ENCODE measurements at regions not wholly inside any gene's neighbourhood (a gene's known extent, or its start where the extent isn't known, plus 50 kb on each side); places are given as distances from the start of the nearest gene placed in this dataset.

DNA sequence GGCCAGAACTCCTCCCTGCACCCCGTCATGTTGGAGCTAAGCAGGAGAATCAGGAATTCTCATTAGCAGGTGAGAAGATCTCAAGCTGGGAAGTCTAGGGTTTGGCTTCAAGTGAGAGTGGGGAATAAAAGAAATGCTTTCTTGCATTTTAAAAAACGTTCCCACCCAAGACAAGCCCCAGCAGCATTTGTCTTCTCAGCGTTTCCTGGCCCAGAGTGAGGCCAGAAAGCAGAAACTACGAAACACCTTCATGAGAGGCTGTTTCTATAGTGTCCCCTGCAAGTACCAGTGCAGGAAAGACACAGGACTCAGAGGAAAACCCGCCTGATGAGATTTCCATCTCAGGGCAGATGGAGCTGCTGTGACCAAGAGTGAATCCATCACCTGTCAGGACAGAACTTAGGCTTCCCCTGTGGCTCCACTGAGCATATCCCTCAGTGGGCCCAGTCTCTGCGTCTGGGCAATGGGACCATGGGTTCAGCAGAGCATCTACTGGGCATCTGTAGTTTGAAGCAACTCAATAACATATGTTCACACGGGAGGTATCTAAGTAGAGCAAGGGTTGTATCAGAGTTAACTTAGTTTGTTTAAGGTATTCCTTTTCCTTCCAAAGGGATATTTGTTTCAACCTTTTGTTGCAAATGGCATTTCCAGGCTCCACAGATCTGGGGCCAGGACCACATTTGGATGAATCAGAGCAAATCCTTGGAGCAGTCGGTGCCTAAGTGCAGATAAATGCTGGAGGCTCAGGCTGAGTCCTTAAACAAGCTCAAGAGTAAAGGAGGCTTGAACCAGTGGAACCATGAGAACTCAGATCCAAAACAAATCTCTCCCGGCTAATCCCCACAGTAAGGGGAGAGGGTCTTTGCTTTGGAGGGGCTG is 548.3 kb downstream of the MIAT start:
- no peak for DNase-seq (ENCODE audit: low spot score)

DNA sequence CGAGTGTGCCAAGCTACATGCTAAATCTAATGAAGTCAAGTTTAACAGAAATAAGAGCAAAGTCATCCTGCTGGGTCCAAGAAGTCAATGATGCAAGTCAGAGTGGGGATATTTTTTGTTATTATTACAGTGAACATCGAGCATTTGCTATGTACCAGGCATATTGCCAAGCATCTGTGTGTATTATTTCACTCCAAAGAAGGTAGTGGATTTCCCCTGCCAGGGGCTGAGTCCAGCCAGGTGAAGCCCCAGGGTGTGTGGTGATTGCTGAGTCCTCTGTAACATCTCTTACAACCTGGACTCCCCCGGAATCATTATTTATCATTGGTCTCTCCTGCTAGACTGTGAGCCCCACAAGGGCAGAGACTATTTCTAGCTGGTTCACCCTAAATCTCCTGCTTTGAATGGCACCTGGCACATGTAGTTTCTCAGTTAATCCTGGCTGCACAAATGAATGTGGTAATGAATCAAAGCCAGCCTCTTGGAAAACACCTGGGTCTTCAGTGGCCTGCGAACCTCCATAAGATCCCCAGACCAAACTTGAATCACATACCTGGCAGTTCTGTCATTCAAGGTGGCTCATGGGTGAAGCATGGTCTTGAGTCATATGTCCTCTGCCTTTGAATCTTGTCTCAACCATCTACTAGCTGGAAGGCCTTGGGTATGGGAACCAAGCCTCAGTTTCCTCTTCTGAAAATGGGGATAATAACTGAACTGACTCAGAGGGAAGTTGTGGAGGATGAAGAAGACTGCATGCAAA is 549.2 kb downstream of the MIAT start:
- no peak for DNase-seq (ENCODE audit: low spot score)

- DNase-seq (ENCODE audit: low spot score): no peak
Measured at GRCh38 chr22:27207266-27207665, 549.9 kb downstream of the MIAT start.

DNA sequence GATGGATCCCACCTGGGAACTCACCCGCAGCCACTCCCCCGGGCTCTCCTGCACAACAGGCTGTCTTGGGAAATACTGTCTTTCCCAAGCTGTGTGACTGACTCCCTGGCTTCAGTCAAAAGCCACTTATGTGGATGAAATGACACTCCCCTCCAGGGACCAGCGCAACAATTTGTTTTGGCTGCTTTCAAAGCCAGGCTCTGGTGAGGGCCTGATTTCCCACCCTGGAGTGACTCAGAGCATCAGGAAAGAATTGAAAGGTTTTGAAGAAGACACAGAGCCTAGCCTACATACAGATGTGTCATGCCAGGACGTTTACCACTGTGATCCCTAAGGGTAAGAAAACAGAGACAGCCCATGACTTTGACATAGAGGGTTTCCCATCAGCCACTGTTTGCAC is 550.5 kb downstream of the MIAT start:
- no peak for DNase-seq (ENCODE audit: low spot score)

GRCh38 chr22:27210111-27210730 is 552.8 kb downstream of the MIAT start:
- no peak for DNase-seq (ENCODE audit: low spot score)

- DNase-seq (ENCODE audit: low spot score): no peak
Measured at GRCh38 chr22:27212102-27212501, 554.7 kb downstream of the MIAT start.

DNA sequence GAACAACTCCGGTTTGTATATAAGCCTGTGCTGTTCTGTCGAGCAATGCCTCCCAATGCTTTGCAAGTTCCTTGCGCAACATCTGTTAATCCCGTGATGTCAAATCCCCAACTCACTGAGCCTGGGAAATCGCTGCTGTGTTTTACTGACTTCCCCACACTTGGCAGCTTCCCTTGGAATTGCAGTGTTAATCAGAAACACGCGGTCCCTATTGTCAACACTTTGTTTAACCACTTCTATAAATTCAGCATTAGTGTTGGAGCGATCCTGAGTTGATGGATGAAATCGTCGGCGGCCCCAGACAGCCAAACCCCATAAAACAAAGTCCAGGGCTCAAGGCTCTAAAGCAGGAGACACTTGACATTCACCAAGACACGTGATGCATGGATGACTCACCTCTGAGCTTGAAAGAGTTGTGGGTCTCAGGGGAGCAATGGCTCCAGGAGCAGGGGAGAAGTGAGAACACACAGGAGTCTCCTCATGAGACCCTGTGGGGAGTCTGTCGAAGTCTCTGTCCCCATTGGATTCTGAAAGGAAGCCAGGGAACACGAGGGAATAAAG is 555.3 kb downstream of the MIAT start:
- no peak for DNase-seq (ENCODE audit: low spot score)

- no peak for DNase-seq (ENCODE audit: low spot score)
Measured at GRCh38 chr22:27213294-27213693, 555.9 kb downstream of the MIAT start.

DNA sequence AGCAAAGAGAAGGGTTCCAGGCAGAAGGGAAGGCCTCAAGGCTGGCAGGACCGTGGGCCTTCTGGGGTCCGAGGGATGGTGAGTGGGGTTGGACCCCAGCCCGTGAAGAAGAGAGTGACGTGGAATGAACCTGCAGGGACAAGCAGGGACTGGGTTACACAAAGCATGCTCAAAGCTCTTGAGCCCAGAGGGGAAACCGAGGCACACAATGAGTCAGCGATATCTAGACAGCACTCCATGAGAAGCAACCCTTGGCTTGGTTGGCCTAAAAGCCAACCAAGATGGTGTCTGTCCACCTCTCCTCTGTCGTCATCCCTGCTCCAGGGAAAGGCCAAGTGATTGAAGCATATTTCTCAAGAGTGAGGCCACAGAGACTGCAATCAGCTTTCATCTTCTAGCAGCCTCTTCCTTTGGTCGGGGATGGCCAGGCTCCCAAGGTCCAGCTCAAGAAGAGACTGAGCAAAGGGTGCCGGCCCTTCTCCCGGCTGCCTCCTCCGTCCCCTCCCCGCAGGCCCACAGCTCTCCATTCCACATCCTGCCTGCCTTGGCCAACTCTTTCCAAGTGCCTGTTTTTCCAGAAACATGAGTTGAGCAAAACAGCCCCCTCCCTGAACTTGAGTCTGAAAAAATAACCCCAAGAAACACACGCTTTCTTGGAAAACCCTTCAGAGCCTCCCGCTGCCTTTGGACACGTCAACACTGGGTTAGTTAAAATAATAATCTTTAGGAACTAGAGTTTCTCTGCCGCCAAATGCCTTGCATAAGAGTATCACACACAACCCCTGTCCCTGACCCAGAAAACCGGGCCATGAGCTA is 556.6 kb downstream of the MIAT start:
- no peak for DNase-seq (ENCODE audit: low spot score)

DNA sequence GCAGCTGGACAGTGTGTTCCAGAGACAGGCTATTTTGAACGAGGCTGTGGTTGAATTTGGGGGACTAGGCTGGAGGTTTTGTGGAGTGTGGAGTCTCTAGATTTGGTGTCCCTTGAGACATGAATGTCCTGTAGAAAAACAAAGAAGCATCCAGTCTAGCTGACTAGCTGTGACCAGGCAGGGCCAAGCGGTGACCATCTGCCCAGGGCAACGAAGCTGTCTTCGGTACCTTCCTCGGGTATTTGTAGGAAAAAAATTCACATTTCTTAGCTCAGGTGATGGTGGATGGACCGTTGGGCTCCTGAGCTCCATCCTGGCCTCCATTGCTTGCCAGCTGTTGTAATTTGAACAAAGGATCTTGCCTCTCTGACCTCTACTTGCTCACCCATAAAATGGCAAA is 557.3 kb downstream of the MIAT start:
- DNase-seq (ENCODE audit: low spot score): no peak

DNA sequence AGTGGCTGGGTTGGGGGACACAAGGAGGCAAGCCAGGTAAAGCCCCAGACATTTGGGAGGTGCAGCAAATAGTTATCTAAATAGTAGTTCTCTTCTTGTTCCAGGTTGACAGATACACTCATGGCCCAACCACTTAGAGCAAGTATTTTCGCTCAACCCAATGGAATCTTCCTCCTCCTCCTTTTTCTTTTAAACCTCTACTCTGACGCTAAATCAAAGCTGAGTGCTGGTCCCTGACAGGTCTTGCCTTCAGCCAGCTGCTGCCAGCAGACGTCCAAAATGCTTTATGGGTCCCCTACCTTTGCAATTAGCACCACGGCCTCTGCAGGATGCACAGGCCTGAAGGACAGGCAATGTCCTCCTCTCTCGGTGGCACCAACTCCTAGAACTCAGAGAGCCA is 558.5 kb downstream of the MIAT start:
- no peak for DNase-seq (ENCODE audit: low spot score)

- no peak for DNase-seq (ENCODE audit: low spot score)
Measured at GRCh38 chr22:27216444-27216843, 559.1 kb downstream of the MIAT start.

DNA sequence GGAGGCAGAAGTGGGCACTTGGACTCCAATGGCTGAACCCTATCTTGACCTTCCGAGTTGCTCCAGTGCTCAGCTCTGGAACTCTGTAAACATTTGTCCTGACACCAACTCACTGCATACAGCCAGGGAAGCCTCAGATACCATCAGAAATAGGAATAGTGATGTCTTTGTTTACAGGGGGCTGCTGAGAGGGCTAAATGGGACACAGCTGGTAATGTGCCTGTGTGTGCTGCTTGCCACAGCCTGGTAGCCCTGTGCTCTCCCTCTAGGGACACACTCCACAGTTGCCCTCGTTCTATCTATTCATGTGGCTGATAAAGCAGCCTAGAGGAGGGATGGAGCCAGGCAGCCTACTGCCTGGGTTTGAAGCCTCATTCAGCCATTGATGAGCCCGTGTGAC is 559.8 kb downstream of the MIAT start:
- DNase-seq (ENCODE audit: low spot score): no peak

DNA sequence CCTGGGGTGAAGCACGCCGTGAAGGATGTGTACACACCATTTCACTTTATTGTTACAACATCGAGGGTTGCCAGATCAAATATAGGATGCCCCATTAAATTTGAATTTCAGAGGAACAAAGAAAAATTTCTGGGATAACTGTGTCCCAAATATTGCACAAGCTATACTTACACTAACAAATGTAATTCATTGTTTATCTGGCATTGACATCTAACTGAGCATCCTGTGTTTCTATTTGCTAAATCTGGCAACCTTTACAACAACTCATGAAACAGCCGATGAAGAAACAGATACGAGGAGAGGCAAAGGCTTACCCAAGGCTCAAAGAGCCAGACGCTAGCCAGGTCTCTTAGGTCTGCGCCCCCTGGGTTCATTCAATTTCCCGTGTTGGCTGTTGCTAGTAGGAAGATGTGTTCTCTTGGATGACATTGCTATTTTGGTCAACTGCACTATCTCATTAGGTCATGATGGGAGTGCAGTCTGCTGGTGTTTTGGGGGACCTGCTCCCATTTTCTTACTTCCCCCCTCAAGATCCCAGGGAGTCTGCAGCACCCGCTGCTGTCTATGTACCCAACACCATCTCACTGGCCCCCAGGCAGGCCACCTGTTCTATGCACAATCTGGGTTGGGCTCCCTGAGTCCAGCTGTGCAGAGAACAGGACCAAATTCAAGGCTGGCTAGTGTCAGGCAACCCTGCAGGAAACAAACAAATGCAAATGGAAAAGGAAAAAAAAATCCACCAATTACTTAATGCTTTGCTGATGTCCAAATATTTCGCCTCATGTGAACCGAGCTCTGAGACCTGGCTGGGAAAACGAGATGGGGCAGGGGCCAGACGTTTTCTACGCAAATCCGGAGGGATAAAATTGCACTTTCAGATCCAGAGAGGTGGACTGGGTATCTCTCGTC is 560.9 kb downstream of the MIAT start:
- no peak for DNase-seq (ENCODE audit: low spot score)

DNA sequence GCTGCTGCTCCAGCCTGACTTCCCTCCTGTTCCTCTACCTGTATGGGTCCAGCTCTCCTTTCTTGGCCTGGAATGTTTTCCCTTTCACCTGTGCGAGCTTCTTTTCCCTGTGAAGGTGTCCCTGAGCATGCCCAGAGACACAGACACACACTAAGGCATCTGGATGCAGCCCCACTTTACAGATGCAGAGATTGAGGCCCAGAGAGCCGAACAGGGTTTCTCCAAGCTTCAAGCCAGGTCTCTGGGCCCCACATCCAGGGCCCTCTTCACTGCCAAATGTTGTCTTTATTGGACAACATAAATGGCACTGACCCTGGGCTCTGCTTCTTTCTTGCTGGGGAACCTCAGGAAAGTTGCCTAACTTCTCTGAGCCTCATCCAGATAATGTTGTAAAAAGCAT is 561.6 kb downstream of the MIAT start:
- DNase-seq (ENCODE audit: low spot score): no peak

DNA sequence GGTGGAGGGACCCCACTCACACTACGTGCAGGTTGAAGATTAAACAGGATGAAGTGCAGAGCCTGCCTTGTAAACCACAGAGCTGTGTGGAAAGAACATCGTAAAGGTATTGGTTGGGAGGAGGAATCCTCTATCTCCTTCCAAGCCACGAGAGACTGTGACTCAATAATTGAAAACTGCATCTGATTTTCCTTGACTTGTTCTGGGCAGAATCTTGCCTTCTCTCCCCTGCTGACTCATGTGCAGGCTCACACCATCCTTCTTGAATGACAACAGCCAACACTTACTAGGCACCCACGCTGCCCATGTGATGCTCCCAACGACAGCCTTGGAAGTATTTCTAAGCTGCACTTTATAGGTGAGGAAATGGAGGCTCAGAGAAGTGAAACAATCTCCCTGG is 563.0 kb downstream of the MIAT start:
- DNase-seq (ENCODE audit: low spot score): no peak

DNA sequence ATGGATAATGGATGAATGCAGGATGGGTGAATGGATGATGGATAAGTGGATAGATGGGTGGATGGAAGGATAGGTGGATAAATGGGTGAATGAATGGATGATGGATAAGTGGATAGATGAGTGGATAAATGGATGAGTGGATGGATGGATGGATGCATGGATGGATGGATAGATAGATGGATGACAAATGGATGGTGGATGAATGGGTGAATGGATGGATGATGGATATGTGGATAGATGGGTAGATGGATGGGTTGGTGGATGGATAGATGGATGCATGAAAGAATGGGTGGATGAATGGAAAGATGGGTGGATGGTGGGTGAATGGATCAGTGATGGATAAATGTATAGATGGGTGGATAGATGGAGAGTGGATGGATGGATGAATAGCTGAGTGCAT is 564.8 kb downstream of the MIAT start:
- DNase-seq (ENCODE audit: low spot score): no peak

GRCh38 chr22:27223317-27224177 is 566.2 kb downstream of the MIAT start:
- DNase-seq (ENCODE audit: low spot score): no peak

DNA sequence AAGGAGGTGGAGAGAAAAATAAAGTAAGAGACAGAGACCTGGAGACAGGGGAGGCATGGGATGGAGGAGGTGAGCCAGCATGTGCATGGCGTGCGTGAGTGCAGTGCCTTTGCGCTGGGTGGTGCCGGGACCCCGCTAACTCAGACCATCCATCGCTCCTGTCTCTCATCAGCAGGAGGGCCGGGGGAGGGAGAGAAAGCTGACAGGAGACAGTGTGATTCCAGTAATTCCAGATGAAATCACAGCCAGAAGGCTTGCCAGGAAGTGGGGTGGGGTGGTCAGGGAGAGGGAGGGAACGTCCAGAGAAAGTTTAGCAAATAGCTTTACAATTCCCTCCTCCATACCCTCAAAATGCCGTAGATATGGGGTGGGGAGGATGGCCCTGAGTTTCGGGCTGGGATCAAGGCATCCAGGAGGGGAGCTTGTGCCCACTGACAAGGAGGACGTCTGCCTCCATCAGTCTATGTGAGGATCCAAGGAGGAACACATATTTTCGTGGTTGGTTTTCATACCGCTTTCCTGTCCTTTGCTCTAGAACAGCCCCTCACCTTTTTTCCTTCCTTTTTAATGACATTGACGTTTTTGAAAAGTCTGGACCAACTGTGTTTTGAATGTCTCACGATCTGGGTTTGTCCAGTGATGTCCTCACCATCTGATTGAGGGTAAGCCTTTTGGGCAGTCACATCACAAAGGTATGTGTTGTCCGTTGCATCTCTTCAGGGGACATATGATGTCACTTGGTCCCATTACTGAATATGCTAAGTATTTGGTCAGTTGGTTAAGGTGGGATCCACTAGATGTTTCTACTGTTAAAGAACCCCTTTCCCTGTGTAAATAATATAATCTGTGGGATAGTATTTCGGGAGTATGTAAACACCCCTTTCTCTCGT is 567.3 kb downstream of the MIAT start:
- DNase-seq (ENCODE audit: low spot score): no peak
